ENCODE measurements at regions not wholly inside any gene's neighbourhood (a gene's known extent, or its start where the extent isn't known, plus 50 kb on each side); places are given as distances from the start of the nearest gene placed in this dataset.
A peak's percentile ranks its signal among the peaks of the same experiment; 100 is the strongest.

- DNase-seq (no peak), ATAC-seq (replicated peaks) (no peak)
- Mint-ChIP-seq H3K36me3 (ENCODE audit: insufficient read depth) (no peaks in the 10 kb centered on the region), H3K27me3 (no peaks in the 10 kb centered on the region), H3K4me3 (no peak overlapping the region), H3K4me1 (ENCODE audit: low read depth in 2 of 2) (peaks cover 0 to 6% of the 10 kb centered on the region in 2 donors), H3K9me3 (peaks cover 6 to 8% of the 10 kb centered on the region in 2 donors), H3K27ac (no peak overlapping the region)
Observed at GRCh38 chr7:80082213-80082612, 52.4 kb upstream of the GNAI1 start.

- no peaks in the 10 kb centered on the region for H3K36me3 Mint-ChIP-seq (ENCODE audit: insufficient read depth)
- ATAC-seq (replicated peaks) (no peak), DNase-seq (no peak)
- peaks cover 10 to 13% of the 10 kb centered on the region in 2 donors for H3K9me3 Mint-ChIP-seq
- no peak overlapping the region for H3K27ac Mint-ChIP-seq
- no peaks in the 10 kb centered on the region for H3K27me3 Mint-ChIP-seq
- peaks cover 0 to 7% of the 10 kb centered on the region in 2 donors for H3K4me1 Mint-ChIP-seq (ENCODE audit: low read depth in 2 of 2)
- no peak overlapping the region for H3K4me3 Mint-ChIP-seq
Observed at GRCh38 chr7:80078886-80079285, 55.7 kb upstream of the GNAI1 start.

- ATAC-seq (replicated peaks) (no peak), DNase-seq (no peak)
- Mint-ChIP-seq H3K4me1 (ENCODE audit: low read depth in 2 of 2) (peaks cover 0 to 7% of the 10 kb centered on the region in 2 donors), H3K4me3 (peak overlapping the region in 1 of 2 donors; percentile 20), H3K36me3 (ENCODE audit: insufficient read depth) (no peaks in the 10 kb centered on the region), H3K27ac (peak overlapping the region in 1 of 2 donors; percentile 18), H3K27me3 (no peaks in the 10 kb centered on the region), H3K9me3 (peaks cover 10 to 13% of the 10 kb centered on the region in 2 donors)
Observed at GRCh38 chr7:80078159-80078731, 56.4 kb upstream of the GNAI1 start.

GRCh38 chr7:80070391-80070790, 64.2 kb upstream of the GNAI1 start:
- peaks cover 9 to 10% of the 10 kb centered on the region in 2 donors for H3K9me3 Mint-ChIP-seq
- no peaks in the 10 kb centered on the region for H3K36me3 Mint-ChIP-seq (ENCODE audit: insufficient read depth)
- no peak overlapping the region for H3K27ac Mint-ChIP-seq
- ATAC-seq (replicated peaks) (no peak), DNase-seq (no peak)
- no peak overlapping the region for H3K4me3 Mint-ChIP-seq
- no peaks in the 10 kb centered on the region for H3K27me3 Mint-ChIP-seq
- no peaks in the 10 kb centered on the region for H3K4me1 Mint-ChIP-seq (ENCODE audit: low read depth in 2 of 2)

- peaks cover 6 to 15% of the 10 kb centered on the region in 2 donors for H3K9me3 Mint-ChIP-seq
- H3K4me1 Mint-ChIP-seq (ENCODE audit: low read depth in 2 of 2), result no peaks in the 10 kb centered on the region
- no peak overlapping the region for H3K27ac Mint-ChIP-seq
- H3K4me3 Mint-ChIP-seq, result no peak overlapping the region
- ATAC-seq (replicated peaks), result no peak
- DNase-seq, result no peak
- no peaks in the 10 kb centered on the region for H3K36me3 Mint-ChIP-seq (ENCODE audit: insufficient read depth)
- H3K27me3 Mint-ChIP-seq, result no peaks in the 10 kb centered on the region
Observed at GRCh38 chr7:80066639-80067038, 68.0 kb upstream of the GNAI1 start.

GRCh38 chr7:80063834-80064233, 70.8 kb upstream of the GNAI1 start:
- no peaks in the 10 kb centered on the region for H3K4me1 Mint-ChIP-seq (ENCODE audit: low read depth in 2 of 2)
- H3K27ac Mint-ChIP-seq, result no peak overlapping the region
- DNase-seq, result no peak
- peaks cover 5 to 17% of the 10 kb centered on the region in 2 donors for H3K9me3 Mint-ChIP-seq
- H3K36me3 Mint-ChIP-seq (ENCODE audit: insufficient read depth), result no peaks in the 10 kb centered on the region
- ATAC-seq (replicated peaks), result no peak
- H3K27me3 Mint-ChIP-seq, result no peaks in the 10 kb centered on the region
- no peak overlapping the region for H3K4me3 Mint-ChIP-seq

- DNase-seq (no peak), ATAC-seq (replicated peaks) (no peak)
- peaks cover 5 to 8% of the 10 kb centered on the region in 2 donors for H3K9me3 Mint-ChIP-seq
- H3K27me3 Mint-ChIP-seq, result no peaks in the 10 kb centered on the region
- no peak overlapping the region for H3K27ac Mint-ChIP-seq
- no peak overlapping the region for H3K4me3 Mint-ChIP-seq
- H3K36me3 Mint-ChIP-seq (ENCODE audit: insufficient read depth), result no peaks in the 10 kb centered on the region
- H3K4me1 Mint-ChIP-seq (ENCODE audit: low read depth in 2 of 2), result no peaks in the 10 kb centered on the region
Observed at GRCh38 chr7:80060218-80060806, 74.3 kb upstream of the GNAI1 start.

- no peak for ATAC-seq (replicated peaks)
Observed at GRCh38 chr7:80057488-80057887, 77.1 kb upstream of the GNAI1 start.

GRCh38 chr7:80054356-80054755, 80.3 kb upstream of the GNAI1 start:
- no peak overlapping the region for H3K4me3 Mint-ChIP-seq
- no peaks in the 10 kb centered on the region for H3K27me3 Mint-ChIP-seq
- no peak overlapping the region for H3K27ac Mint-ChIP-seq
- H3K36me3 Mint-ChIP-seq (ENCODE audit: insufficient read depth), result no peaks in the 10 kb centered on the region
- ATAC-seq (replicated peaks) (no peak), DNase-seq (no peak)
- no peaks in the 10 kb centered on the region for H3K4me1 Mint-ChIP-seq (ENCODE audit: low read depth in 2 of 2)
- peaks cover 1 to 6% of the 10 kb centered on the region in 2 donors for H3K9me3 Mint-ChIP-seq

More at GRCh38 chr7:80057488-80057887, 77.1 kb upstream of the GNAI1 start:
- DNase-seq, result no peak
- Mint-ChIP-seq H3K4me1 (ENCODE audit: low read depth in 2 of 2) (no peaks in the 10 kb centered on the region), H3K9me3 (peaks cover 7 to 8% of the 10 kb centered on the region in 2 donors), H3K27me3 (no peaks in the 10 kb centered on the region), H3K27ac (no peak overlapping the region), H3K4me3 (no peak overlapping the region), H3K36me3 (ENCODE audit: insufficient read depth) (no peaks in the 10 kb centered on the region)

- H3K27me3 Mint-ChIP-seq, result no peaks in the 10 kb centered on the region
- peaks cover 4 to 12% of the 10 kb centered on the region in 2 donors for H3K9me3 Mint-ChIP-seq
- ATAC-seq (replicated peaks) (no peak), DNase-seq (no peak)
- H3K4me1 Mint-ChIP-seq (ENCODE audit: low read depth in 2 of 2), result no peaks in the 10 kb centered on the region
- no peak overlapping the region for H3K4me3 Mint-ChIP-seq
- no peaks in the 10 kb centered on the region for H3K36me3 Mint-ChIP-seq (ENCODE audit: insufficient read depth)
- no peak overlapping the region for H3K27ac Mint-ChIP-seq
Observed at GRCh38 chr7:80053124-80053523, 81.5 kb upstream of the GNAI1 start.

GRCh38 chr7:80047856-80048459, 86.7 kb upstream of the GNAI1 start:
- Mint-ChIP-seq H3K4me3 (no peak overlapping the region), H3K9me3 (peaks cover 10 to 18% of the 10 kb centered on the region in 2 donors), H3K4me1 (ENCODE audit: low read depth in 2 of 2) (no peaks in the 10 kb centered on the region), H3K27me3 (no peaks in the 10 kb centered on the region), H3K36me3 (ENCODE audit: insufficient read depth) (peaks cover 3% of the 10 kb centered on the region), H3K27ac (no peak overlapping the region)
- ATAC-seq (replicated peaks), result no peak
- DNase-seq, result no peak

- no peak for DNase-seq
- Mint-ChIP-seq H3K9me3 (peaks cover 10 to 18% of the 10 kb centered on the region in 2 donors), H3K27me3 (no peaks in the 10 kb centered on the region), H3K4me3 (no peak overlapping the region), H3K36me3 (ENCODE audit: insufficient read depth) (peaks cover 3% of the 10 kb centered on the region), H3K27ac (no peak overlapping the region), H3K4me1 (ENCODE audit: low read depth in 2 of 2) (no peaks in the 10 kb centered on the region)
- ATAC-seq (replicated peaks), result no peak
Observed at GRCh38 chr7:80047032-80047431, 87.6 kb upstream of the GNAI1 start.

GRCh38 chr7:80044796-80045195, 89.8 kb upstream of the GNAI1 start:
- no peak for ATAC-seq (replicated peaks)
- no peak overlapping the region for H3K4me3 Mint-ChIP-seq
- no peak overlapping the region for H3K27ac Mint-ChIP-seq

GRCh38 chr7:80040752-80041151, 93.9 kb upstream of the GNAI1 start:
- no peak overlapping the region for H3K4me3 Mint-ChIP-seq
- ATAC-seq (replicated peaks), result no peak
- H3K27me3 Mint-ChIP-seq, result no peaks in the 10 kb centered on the region
- H3K27ac Mint-ChIP-seq, result no peak overlapping the region
- H3K9me3 Mint-ChIP-seq, result peaks cover 14 to 16% of the 10 kb centered on the region in 2 donors
- H3K4me1 Mint-ChIP-seq (ENCODE audit: low read depth in 2 of 2), result no peaks in the 10 kb centered on the region
- no peak for DNase-seq
- H3K36me3 Mint-ChIP-seq (ENCODE audit: insufficient read depth), result no peaks in the 10 kb centered on the region

More at GRCh38 chr7:80044796-80045195, 89.8 kb upstream of the GNAI1 start:
- Mint-ChIP-seq H3K27me3 (no peaks in the 10 kb centered on the region), H3K4me1 (ENCODE audit: low read depth in 2 of 2) (no peaks in the 10 kb centered on the region), H3K9me3 (peaks cover 14 to 26% of the 10 kb centered on the region in 2 donors), H3K36me3 (ENCODE audit: insufficient read depth) (peaks cover 3% of the 10 kb centered on the region)
- no peak for DNase-seq

All from effector memory CD8-positive, alpha-beta T cell (primary cell).